SK-N-SH treated with all-trans-retinoic acid at 6 μM for 48 hours (cell line): ENCODE measurements at regions not wholly inside any gene's neighbourhood (a gene's known extent, or its start where the extent isn't known, plus 50 kb on each side); places are given as distances from the start of the nearest gene placed in this dataset.

Experiments
- BACH2 ChIP-seq: fragments of 250-450 bp; sonication (Bioruptor Pico); IDR thresholded peaks from 2 replicates; pipeline ENCODE4 v1.9.0; 2021; ENCODE audit warnings: mild to moderate bottlenecking, borderline replicate concordance
- CSDC2 ChIP-seq: fragments of 250-450 bp; sonication (Bioruptor Pico); IDR thresholded peaks from 2 replicates; pipeline ENCODE4 v1.5.0; 2020; ENCODE audit warnings: mild to moderate bottlenecking, moderate library complexity
- ESRRG ChIP-seq: fragments of 250-450 bp; sonication (Bioruptor Pico); IDR thresholded peaks from 2 replicates; pipeline ENCODE4 v1.6.1; 2021; ENCODE audit warnings: mild to moderate bottlenecking
- GLIS3 ChIP-seq: fragments of 250-450 bp; sonication (Bioruptor Pico); IDR thresholded peaks from 2 replicates; pipeline ENCODE4 v1.5.0; 2020; ENCODE audit warnings: mild to moderate bottlenecking, moderate library complexity
- OSR1 ChIP-seq: fragments of 250-450 bp; sonication (Bioruptor Pico); IDR thresholded peaks from 2 replicates; pipeline ENCODE4 v1.8.0; 2022; ENCODE audit warnings: moderate library complexity, mild to moderate bottlenecking, inconsistent platforms
- RARB ChIP-seq: fragments of 250-450 bp; sonication (Bioruptor Pico); IDR thresholded peaks from 2 replicates; pipeline ENCODE4 v1.8.0; 2021; ENCODE audit warnings: mild to moderate bottlenecking, moderate library complexity
- TCF4 ChIP-seq: fragments of 250-450 bp; sonication (Bioruptor Pico); IDR thresholded peaks from 2 replicates; pipeline ENCODE4 v1.8.0; 2021; ENCODE audit warnings: mild to moderate bottlenecking, moderate library complexity, borderline replicate concordance
- TOX ChIP-seq: fragments of 250-450 bp; sonication (Bioruptor Pico); IDR thresholded peaks from 2 replicates; pipeline ENCODE4 v1.8.0; 2021; ENCODE audit warnings: mild to moderate bottlenecking, moderate library complexity, borderline replicate concordance
- ZFP3 ChIP-seq: fragments of 250-450 bp; sonication (Bioruptor Pico); IDR thresholded peaks from 2 replicates; pipeline ENCODE4 v1.5.0; 2020; ENCODE audit warnings: mild to moderate bottlenecking, moderate library complexity
- ZFP30 ChIP-seq: fragments of 450-650 bp; formaldehyde crosslinking; IDR thresholded peaks from 2 replicates; pipeline ENCODE4 v1.5.0; 2022; ENCODE audit warnings: mild to moderate bottlenecking, moderate library complexity
- TF ChIP-seq, protein P1 (sequence below): fragments of 250-450 bp; sonication (Bioruptor Pico); IDR thresholded peaks from 2 replicates; pipeline ENCODE4 v1.5.1; 2020; ENCODE audit warnings: low read depth, mild to moderate bottlenecking, moderate library complexity
- TF ChIP-seq, protein P2 (sequence below): fragments of 250-450 bp; sonication (Bioruptor Pico); IDR thresholded peaks from 2 replicates; pipeline ENCODE4 v1.8.0; 2020; ENCODE audit warnings: mild to moderate bottlenecking, moderate library complexity, borderline replicate concordance

DNA sequence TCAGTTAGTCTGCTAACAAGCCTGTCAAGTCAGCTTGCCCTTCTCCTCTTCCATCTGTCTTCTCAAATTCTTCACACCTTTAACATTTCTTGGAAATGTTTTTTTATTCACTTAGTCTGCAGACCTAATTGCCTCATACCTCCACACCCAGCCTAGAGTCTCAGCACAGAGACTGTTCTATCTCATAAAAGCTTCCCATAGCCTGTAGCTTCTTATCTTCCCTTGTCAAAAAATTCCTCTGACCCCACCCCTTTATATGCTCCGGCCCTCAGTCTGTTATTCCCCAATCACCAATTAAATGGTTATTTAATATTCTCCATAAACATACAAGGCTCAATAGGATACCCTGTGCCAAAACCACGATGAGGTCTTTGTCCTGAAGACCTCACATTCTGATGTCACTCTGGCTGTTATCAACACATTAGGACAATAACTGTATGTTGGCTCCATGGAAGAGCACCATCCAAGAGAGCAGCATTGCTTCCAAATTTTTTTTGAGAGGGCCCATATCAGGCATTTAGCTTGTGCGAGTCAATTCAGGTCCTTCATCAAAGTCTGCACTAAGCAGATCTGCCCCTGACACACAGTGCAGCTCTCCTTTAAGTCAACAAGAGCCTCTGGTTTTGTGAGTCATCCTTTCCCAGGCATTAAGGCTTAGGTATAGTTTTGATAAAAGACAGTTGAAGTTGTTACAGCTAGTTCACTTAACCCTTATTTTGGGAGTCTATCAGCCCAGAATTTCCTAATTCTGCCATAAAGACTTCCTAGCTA is 83.2 kb upstream of the TBX18 start:
- TF ChIP-seq, protein P1, sequence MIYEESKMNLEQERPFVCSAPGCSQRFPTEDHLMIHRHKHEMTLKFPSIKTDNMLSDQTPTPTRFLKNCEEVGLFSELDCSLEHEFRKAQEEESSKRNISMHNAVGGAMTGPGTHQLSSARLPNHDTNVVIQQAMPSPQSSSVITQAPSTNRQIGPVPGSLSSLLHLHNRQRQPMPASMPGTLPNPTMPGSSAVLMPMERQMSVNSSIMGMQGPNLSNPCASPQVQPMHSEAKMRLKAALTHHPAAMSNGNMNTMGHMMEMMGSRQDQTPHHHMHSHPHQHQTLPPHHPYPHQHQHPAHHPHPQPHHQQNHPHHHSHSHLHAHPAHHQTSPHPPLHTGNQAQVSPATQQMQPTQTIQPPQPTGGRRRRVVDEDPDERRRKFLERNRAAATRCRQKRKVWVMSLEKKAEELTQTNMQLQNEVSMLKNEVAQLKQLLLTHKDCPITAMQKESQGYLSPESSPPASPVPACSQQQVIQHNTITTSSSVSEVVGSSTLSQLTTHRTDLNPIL = no peak
- no peak for TF ChIP-seq TCF4 (CRISPR knock-in tag)
- TF ChIP-seq ZFP3 (CRISPR knock-in tag) = no peak
- TF ChIP-seq GLIS3 (CRISPR knock-in tag) = no peak
- TF ChIP-seq CSDC2 (CRISPR knock-in tag) = no peak
- no peak for TF ChIP-seq RARB (CRISPR knock-in tag)
- TF ChIP-seq, protein P2, sequence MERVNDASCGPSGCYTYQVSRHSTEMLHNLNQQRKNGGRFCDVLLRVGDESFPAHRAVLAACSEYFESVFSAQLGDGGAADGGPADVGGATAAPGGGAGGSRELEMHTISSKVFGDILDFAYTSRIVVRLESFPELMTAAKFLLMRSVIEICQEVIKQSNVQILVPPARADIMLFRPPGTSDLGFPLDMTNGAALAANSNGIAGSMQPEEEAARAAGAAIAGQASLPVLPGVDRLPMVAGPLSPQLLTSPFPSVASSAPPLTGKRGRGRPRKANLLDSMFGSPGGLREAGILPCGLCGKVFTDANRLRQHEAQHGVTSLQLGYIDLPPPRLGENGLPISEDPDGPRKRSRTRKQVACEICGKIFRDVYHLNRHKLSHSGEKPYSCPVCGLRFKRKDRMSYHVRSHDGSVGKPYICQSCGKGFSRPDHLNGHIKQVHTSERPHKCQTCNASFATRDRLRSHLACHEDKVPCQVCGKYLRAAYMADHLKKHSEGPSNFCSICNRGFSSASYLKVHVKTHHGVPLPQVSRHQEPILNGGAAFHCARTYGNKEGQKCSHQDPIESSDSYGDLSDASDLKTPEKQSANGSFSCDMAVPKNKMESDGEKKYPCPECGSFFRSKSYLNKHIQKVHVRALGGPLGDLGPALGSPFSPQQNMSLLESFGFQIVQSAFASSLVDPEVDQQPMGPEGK = no peak
- TF ChIP-seq ZFP30 = no peak
- TF ChIP-seq TOX = no peak
- no peak for TF ChIP-seq BACH2 (CRISPR knock-in tag)
- no peak for TF ChIP-seq ESRRG
- no peak for TF ChIP-seq OSR1 (CRISPR knock-in tag)
